Uterus (tissue), 2 donors: ENCODE measurements at regions not wholly inside any gene's neighbourhood (a gene's known extent, or its start where the extent isn't known, plus 50 kb on each side); places are given as distances from the start of the nearest gene placed in this dataset.

Source experiments
- CTCF ChIP-seq, 4 experiments: fragments of 200-600 bp in 2 of 4; fragments of 450-650 bp in 2 of 4; sonication (generic) in 2 of 4; IDR thresholded peaks; one replicate each; pipeline ENCODE4 v1.5.1; 2016 to 2019; ENCODE audit warnings: antibody characterized with exemption in 4 of 4, mild to moderate bottlenecking in 2 of 4, moderate library complexity in 1 of 4
- POLR2A ChIP-seq, 2 donors: fragments of 450-650 bp; IDR thresholded peaks; one replicate each; pipeline ENCODE4 v1.6.1; 2016; ENCODE audit warnings: antibody characterized with exemption in 2 of 2, mild to moderate bottlenecking in 1 of 2, moderate library complexity in 1 of 2

DNA sequence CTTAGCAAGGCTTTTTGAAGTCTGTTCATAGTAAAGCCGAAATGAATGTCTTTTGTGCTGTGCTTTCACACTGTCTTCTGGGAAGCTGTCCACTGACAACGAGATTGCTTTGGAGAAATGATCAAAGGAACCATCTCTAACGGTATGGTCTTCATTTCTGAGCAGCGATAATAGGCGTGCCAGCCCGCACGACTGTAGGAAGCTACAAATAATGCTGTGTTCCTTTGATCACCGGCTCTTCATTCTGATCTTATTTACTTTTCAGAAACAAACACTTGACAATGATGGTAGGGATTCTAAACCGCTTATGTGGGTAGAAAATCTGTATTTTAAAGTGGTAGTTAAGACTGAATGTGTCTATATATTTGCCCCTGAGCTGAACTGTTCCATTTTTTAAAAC lies 306.6 kb upstream of the EXOC2 start:
- TF ChIP-seq CTCF (IDR thresholded peaks at IDR 0.05) (no peak), POLR2A (IDR thresholded peaks at IDR 0.05) (no peak)
